ENCODE measurements at regions not wholly inside any gene's neighbourhood (a gene's known extent, or its start where the extent isn't known, plus 50 kb on each side); places are given as distances from the start of the nearest gene placed in this dataset.
"Not testable (repeated sequence)": the region's sequence is repeated elsewhere in the genome, so short reads cannot be mapped to it uniquely, and the experiment has no call there.

DNA sequence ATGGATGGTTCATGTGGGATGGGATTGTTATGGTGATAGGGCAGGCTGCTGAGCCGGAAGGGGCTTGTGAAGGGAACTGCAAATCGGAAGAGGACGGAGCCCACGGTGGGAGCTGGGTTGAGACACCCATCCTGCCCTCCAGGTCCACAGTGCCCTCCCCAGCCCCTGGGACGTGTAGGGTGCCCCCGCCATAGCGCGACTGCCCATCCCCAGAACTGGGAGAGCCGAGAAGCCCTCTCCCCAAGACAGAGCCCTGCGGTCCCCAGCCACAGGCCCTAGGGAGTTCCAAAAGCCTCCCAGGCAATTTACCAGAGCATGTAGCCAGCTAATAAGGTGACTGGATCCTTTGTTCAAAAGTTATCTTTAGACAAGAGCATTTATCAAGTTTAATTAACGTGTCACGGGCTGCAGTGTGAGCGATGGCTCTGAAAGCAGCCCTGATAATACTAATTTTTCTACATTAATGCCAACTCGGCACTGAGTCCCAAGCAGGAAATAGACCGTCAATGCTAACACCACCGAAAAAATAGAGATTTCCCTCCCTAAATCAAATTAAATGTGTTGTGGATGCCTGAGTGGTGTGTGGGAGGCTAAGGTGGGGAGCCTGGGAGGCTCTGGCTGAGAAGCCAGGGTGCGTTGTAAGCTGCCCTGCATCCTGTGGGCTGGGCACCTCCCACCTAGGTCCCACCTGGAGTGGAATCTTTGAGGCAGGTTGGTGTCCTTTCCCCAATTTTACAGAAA is 76.8 kb upstream of the RTL6 start:
- DNase-seq, result no peak

DNA sequence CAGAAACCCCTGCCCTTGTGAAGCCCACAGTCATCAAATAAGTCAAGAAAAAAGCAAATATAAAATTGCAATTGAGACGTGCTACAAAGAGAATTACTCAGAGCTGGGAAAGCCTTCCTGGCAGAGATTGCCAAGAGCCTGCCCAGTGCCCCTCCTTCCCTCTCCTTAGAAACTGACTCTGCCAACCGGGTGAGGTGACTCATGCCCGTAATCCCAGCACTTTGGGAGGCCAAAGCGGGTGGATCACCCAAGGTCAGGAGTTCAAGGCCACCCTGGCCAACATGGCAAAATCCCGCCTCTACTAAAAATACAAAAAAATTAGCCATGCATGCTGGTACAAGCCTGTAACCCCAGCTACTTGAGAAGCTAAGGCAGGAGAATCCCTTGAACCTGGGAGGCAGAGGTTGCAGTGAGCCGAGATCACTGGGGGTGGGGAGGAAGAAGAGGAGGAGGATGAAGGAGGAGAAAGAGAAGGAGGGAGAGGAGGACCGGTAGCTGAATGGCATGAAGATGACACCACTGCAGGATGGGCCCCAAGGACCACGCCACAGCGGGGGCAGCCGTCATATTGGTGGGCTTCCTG is 76.1 kb upstream of the RTL6 start:
- no peak for DNase-seq

DNA sequence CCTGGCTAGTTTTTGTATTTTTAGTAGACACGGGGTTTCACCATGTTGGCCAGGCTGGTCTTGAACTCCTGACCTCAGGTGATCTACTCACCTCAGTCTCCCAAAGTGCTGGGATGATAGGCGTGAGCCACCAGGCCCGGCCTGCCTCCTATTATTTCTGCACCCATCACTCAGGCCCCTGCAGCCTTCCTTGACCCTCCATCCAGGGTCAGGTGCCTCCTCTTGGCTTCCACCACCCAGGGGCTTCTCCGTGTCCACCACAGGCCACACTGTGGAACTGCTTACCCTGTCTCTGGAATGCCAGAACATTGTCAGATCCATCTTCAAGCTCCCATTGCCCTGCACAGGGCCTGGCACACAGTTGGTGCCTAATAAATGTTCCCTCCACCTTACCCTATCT is 75.4 kb upstream of the RTL6 start:
- no peak for DNase-seq

DNA sequence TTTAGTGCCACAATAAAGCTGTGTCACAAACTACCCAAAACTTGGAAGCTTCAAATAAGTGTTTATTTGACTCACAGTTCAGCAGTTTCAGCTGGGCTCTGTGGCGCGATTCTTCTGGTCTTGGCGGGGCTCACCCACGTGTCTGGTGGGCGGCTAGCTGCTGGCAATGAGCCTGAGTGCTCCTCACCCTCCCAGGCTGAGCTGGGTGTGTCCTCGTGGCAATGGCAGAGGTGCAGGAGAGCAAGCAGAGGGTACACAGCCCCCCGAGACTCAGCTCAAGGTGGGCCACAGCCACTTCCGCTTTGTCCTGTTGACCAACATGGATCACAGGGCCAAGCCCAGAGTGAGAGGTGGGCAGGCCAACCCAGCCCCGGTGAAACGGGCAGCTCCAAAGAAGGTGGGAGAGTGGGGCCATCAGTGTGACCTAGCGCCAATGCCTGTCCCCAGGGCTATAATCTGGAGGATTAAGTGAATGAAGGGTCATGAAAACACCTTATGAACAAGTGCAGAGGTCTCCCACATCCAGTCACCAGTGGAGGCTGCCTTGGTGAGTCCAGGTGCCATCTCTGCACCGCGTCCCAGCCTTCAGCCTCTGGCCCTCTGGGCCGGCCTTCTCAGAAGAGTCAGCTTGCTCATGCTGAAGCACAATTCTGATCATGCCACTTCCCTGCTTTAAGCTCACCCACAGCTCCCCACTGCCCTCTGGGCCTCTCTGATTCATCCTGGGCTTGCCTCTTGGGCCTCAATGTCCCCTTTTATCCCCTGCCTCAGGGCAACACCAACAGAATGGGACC is 74.6 kb upstream of the RTL6 start:
- no peak for DNase-seq

DNA sequence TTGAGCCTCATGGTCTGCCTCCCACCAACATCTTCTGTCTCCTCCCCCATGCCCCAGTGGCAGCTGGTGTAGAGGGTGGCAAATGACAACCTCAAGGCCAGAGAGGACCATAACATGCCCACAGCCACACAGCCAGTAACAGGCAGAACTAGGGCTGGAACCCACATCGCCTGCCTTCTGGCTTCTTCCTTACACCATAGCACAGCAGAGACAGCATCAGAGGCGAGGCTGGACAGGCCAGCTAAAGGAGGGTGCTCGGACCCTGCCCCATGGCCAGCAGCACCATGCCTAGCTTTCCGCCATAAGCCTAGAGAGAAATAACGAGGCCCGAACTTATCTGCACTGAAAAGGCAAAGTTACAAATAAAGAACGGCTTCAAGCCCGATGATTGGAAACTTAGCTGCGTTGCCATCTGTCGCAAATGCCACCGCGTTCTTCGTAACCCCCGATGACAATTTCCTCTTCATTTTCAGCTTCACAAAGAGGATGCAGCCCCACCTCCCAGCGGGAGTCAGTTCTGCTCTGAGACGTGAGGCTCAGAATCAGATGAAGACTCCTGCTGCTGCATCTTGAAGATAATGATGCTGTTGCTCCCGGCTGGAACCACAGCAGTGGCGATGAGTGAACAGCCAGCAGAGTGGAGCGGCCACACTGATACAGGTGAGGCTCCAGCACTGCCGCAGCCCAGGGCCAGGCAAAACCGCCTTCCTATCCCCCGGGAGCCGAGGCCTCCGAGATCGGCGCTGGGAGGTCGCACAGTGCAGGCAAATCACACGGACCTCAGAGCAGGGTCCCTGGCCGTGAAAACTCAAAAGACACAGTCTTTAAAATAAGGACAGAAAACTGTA is 73.8 kb upstream of the RTL6 start:
- DNase-seq, result no peak

DNA sequence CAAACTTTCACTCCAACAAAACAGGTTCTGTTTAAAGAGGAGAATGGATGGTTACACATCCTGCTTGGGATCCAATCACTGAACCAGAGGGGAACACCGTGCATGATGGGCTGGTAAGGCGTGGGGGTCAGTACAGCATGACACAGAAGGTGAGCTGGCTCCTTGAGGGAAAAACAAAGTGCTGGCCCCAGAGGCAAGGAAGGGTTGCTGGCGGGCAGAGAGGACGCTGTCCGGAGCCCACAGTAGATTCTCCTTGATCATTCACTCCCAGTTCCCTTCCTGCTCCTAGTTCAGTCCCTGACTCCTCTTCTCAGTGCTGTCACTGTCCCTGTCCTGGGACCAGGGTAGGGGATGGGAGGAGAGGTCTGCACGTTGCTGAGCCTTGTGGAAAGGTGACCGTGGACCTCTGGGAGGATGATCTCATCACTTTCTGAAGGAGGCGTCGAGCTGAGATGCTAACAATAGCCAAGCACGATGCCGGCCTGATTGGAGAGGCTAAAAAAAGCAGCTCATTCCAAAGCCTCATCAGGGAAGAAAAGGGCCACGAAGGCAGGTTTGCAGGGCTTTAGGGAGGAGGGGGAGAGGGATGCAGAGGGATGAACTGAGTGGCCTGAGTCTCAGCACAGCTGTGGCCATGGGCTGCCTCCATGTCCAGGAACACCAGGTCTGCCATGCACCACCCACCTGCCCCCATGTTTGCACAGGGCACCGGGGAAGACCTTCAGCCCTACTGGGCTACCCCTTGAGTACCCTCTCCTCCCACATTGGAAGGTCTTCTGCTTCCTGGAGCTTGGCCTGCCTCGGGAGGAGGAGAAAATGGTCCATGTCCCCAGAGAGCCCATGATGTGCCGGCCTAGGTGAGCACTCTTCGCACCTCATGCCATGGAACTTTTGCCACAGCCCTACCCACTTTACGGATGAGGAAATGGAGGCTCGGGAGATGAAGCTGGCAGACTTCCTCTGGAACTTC is 72.7 kb upstream of the RTL6 start:
- no peak for DNase-seq

DNA sequence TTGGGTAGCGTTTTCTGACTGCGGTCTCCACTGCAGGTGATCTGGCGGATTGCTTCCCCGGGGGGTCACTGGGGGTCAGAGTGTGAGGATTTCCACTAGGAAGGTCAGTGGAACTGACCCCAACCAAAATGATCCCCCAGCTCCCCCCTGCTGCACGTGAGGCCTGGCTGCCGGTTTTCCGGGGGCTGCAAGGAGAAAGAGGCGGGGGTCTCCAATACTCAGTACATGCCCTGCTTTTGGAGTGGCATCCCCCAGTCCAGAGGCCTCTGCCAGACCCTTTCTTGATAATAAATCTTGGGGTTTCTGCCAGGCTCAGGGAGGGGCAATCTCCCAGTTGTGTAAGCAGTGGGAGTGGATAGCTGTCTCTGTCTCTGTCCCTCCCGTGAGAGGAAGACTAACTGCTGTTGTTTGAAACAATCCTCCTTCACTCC is 71.5 kb upstream of the RTL6 start:
- no peak for DNase-seq

DNA sequence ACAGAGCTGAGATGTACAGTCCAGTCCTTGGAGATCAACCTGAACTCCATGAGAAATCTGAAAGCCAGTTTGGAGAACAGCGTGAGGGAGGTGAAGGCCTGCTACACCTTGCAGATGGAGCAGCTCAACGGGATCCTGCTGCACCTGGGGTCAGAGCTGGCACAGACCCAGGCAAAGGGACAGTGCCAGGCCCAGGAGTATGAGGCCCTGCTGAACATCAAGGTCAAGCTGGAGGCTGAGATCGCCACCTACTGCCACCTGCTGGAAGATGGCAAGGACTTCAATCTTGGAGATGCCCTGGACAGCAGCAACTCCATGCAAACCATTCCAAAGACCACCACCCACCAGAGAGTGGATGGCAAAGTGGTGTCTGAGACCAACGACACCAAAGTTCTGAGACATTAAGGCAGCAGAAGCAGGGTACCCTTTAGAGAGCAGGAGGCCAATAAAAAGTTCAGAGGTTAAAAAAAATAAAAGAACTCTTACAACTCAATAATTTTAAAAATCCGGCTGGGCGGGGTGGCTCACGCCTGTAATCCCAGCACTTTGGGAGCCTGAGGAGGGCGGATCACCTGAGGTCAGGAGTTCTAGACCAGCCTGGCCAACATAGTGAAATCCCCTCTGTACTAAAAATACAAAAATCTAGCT is 69.9 kb upstream of the RTL6 start:
- peak; percentile 57 to 59 for DNase-seq

DNA sequence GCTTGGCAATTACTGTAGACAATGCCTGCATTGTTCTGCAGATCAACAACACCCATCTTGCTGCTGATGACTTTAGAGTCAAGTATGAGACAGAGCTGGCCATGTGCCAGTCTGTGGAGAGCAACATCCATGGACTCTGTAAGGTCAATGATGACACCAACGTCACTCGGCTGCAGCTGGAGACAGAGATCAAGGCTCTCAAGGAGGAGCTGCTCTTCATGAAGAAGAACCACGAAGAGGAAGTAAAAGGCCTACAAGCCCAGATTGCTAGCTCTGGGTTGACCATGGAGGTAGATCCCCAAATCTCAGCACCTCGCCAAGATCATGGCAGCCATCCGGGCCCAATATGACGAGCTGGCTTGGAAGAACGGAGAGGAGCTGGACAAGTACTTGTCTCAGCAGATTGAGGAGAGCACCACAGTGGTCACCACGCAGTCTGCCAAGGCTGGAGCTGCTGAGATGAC is 69.4 kb upstream of the RTL6 start:
- DNase-seq, result not testable (repeated sequence)

DNA sequence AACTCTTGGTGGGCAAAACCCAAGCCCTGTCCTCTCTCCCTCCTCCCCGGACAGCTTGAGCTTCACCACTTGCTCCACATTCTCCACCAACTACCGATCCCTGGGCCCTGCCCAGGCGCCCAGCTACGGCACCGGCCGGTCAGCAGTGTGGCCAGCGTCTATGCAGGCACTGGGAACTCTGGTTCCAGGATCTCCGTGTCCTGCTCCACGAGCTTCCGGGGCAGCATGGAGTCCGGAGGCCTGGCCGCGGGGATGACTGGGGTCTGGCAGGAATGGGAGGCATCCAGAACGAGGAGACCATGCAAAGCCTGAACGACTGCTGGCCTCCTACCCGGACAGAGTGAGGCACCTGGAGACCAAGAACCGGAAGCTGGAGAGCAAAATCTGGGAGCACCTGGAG is 68.9 kb upstream of the RTL6 start:
- DNase-seq, result no peak

DNA sequence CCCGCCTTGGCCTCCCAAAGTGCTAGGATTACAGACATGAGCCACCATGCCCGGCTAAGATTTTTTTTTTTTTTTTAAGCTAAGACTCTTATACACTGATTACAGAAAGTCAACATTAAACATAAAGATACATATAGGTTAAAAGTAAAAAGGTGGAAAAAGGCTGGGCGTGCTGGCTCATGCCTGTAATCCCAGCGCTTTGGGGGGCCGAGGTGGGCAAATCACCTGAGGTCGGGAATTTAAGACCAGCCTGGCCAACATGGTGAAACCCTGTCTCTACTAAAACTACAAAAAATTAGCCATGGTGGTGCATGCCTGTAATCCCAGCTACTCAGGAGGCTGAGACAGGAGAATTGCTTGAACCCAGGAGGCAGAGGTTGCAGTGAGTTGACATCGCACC is 64.6 kb upstream of the RTL6 start:
- not testable (repeated sequence) for DNase-seq

DNA sequence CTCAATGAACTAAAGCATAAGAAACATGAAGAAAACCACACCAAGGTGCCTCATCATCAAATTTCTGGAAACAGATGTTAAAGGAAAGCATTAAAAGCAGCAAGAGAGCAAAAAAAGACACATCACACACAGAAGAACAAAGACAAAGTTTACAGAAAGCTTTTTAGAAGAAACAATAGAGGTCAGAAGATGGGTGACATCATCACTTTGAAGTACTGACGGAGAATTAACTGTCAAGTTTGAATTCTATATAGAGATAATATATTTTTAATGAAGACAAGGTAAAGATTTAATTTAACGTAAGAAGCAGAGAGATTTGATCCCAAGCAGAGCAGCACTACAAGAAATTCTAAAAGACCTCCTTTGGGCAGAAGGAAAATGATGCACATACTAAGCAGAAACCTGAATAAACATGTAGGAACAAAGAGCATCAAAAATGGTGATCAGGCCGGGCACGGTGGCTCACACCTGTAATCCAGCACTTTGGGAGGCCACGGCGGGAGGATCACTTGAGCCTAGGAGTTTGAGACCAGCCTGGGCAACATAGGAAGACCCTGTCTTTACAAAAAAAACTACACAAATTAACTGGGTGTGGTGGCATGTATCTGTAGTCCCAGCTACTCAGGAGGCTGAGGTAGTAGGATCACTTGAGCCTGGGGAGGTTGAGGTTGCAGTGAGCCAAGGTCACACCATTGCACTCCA is 63.3 kb upstream of the RTL6 start:
- no peak for DNase-seq

DNA sequence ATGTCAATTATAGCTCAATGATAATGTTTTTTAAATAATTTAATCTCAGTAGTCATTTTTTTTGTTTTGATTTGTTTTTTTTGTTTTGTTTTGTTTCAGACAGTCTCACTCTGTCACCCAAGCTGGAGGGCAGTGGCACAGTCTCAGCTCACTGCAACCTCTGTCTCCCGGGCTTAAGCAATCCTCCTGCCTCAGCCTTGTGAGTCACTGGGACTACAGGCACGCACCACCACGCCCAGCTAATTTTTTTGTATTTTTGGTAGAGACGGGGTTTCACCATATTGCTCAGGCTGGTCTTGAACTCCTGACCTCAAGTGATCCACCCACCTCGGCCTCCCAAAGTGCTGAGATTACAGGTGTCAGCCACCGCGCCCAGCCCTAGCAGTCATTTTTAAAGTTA is 60.6 kb upstream of the RTL6 start:
- not testable (repeated sequence) for DNase-seq

DNA sequence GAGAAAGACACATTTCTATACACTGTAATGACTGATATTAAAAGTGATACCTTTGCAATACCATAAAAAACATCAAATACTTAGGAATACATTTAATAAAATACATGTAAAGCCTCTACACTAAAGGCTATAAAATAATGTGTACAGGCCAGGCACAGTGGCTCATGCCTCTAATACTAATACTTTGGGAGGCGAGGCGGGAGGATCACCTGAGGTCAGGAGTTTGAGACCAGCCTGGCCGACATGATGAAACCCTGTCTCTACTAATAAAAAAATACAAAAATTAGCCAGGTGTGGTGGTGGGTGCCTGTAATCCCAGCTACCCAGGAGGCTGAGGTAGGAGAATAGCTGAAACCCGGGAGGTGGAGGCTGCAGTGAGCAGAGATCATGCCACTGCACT is 59.8 kb upstream of the RTL6 start:
- not testable (repeated sequence) for DNase-seq

DNA sequence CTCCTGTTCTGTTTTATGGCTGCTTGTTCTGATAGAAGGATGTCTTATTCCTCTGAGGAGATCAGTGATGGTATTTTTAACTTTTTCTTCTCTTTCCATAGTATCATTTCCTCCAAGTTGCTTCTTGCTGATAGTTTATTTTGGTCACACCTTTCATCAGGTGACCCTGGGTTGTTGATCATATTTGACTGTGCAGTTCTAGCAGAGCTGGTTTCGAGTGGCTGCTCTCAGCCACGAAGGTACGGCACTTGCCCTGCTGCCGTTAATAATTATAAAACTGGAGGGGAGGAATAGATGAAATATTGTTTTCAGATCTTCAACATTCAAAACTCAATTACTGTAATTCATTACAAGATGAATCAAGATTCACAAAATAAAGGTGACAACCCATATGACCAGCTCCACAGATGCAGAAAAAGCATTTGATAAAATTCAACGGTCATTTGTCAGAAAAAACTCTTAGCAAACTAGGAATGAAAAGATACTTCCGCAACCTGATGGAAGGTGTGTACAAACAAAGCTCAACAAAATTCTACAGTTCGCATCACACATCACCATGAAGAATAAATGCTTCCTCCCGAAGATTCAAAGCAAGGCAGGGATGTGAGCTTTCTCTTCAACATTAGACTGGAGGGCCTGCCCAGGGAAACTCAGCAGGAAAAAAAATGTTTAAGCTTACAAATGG is 59.2 kb upstream of the RTL6 start:
- no peak for DNase-seq

DNA sequence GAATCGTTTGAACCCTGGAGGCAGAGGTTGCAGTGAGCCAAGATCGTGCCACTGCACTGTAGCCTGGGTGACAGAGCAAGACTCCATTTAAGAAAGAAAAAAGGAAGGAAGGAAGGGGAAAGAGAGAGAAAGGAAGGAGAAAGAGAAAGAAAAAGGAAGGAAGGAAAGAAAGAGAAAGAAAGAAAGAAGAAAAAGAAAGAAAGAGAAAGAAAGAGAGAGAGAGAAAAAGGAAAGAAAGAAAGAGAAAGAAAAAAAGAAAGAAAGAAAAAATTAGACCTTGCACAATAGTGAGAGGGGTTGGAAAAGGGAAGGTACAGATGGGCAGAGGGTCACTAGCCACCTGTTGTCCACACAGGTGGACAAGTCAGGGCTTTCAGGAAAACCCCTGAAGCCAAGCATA is 57.6 kb upstream of the RTL6 start:
- DNase-seq, result no peak

DNA sequence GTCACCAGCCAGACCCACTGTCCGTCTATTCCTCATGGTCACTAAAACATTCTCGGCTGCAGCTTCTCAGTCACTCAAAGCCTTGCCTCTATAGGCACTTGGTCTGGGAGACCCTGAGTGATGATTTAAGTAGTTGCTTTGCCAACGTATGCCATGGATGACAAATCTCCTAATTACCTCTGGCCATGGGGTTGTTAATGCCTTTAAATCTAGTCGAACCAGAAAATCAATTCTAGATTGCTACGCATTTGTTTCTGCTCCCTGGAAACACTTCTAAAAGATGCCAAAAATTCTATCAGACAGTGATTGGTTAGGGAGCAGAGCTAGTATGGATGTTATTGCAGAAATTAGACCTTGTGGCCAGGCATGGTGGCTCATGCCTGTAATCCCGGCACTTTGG is 57.0 kb upstream of the RTL6 start:
- no peak for DNase-seq

DNA sequence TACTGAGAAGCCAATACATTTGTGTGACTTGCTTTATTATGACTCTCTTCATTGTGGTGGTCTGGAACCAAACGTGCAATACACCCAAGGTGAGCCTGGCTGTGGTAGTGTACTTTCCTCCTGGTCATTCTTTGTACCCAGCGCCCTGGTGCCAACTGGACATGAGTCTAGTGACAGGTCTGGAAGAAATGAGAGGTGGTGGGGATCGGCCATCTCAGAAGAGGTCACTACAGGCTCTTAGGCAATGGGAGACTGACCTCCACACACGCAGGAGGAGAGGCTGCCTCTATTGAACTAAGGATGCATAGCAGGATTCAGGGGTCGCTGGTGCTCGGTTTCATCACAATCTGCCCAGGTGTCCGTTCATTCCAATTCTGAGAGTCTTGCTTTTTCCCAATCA is 56.4 kb upstream of the RTL6 start:
- DNase-seq, result no peak

DNA sequence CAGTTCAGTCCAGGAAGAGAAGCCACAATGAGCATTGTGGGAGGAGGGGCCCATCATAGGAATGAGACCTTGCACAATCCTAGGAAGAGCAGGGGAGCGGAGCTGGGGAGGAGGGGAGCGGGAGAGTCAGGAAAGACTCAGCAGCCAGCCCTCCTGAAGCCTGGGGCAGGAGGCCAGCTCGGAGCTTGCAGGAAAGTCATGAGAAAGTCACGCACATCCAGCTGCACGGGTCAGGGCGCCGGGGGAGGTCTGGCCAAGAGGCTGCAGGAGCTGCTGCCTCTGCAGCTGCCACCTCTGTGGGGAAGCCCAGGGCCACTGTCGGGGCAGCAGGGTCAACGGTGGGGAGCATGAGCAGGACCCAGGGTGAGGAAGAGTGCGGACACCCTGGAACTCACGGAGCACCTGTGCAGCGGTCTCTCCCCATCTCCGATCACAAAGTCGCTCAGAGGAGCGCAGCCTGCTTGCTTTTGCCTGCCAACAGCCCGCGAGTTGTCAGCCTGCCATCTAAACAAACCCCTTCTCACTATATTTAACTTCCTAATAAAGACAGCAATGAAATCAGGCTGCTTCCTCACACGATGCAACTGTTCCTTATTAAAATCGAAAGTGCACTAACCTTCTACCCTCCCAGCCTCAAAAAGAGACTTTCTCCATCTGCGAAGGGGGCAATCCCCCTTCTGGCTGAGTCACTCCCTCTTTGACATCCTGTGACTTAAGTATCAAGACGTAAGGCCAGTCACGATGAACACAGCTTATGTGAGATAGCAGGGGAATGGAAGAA is 52.9 kb upstream of the RTL6 start:
- DNase-seq, result peak; percentile 22 to 23
